ENCODE measurements at regions not wholly inside any gene's neighbourhood (a gene's known extent, or its start where the extent isn't known, plus 50 kb on each side); places are given as distances from the start of the nearest gene placed in this dataset.
"Not testable (repeated sequence)": the region's sequence is repeated elsewhere in the genome, so short reads cannot be mapped to it uniquely, and the experiment has no call there.

- peak in 2 of 51 donors; percentile 13 to 43 for DNase-seq
These were observed 739.0 kb upstream of the NCAM2 start for GRCh38 chr21:20259031-20259867.

- DNase-seq = no peak
These were observed 738.1 kb upstream of the NCAM2 start for GRCh38 chr21:20260124-20260523.

- no peak for DNase-seq
These were observed 736.8 kb upstream of the NCAM2 start for GRCh38 chr21:20261364-20261763.

GRCh38 chr21:20265707-20266440 is 732.3 kb upstream of the NCAM2 start:
- DNase-seq = no peak

GRCh38 chr21:20266441-20266710 is 731.8 kb upstream of the NCAM2 start:
- no peak for DNase-seq

GRCh38 chr21:20270365-20271055 is 727.7 kb upstream of the NCAM2 start:
- DNase-seq = no peak

GRCh38 chr21:20272791-20273362 is 725.3 kb upstream of the NCAM2 start:
- no peak for DNase-seq

GRCh38 chr21:20276377-20276776 is 721.8 kb upstream of the NCAM2 start:
- DNase-seq = no peak

GRCh38 chr21:20276954-20277353 is 721.3 kb upstream of the NCAM2 start:
- no peak for DNase-seq

- DNase-seq = no peak
These were observed 714.4 kb upstream of the NCAM2 start for GRCh38 chr21:20283836-20284235.

- DNase-seq = no peak
These were observed 705.9 kb upstream of the NCAM2 start for GRCh38 chr21:20292280-20292679.

- DNase-seq = not testable (repeated sequence)
These were observed 705.4 kb upstream of the NCAM2 start for GRCh38 chr21:20292854-20293253.

GRCh38 chr21:20301395-20301794 is 696.8 kb upstream of the NCAM2 start:
- DNase-seq = no peak

GRCh38 chr21:20302084-20302483 is 696.1 kb upstream of the NCAM2 start:
- DNase-seq = no peak

- no peak for DNase-seq
These were observed 691.4 kb upstream of the NCAM2 start for GRCh38 chr21:20306836-20307235.

- DNase-seq = no peak
These were observed 689.5 kb upstream of the NCAM2 start for GRCh38 chr21:20308586-20309315.

- no peak for DNase-seq
These were observed 686.9 kb upstream of the NCAM2 start for GRCh38 chr21:20311234-20311787.

- no peak for DNase-seq
These were observed 685.2 kb upstream of the NCAM2 start for GRCh38 chr21:20313013-20313412.

GRCh38 chr21:20315042-20315441 is 683.2 kb upstream of the NCAM2 start:
- no peak for DNase-seq

GRCh38 chr21:20329636-20330035 is 668.6 kb upstream of the NCAM2 start:
- no peak for DNase-seq

GRCh38 chr21:20330652-20331051 is 667.6 kb upstream of the NCAM2 start:
- no peak for DNase-seq
